Suprapubic skin (tissue), 4 donors: ENCODE measurements at regions not wholly inside any gene's neighbourhood (a gene's known extent, or its start where the extent isn't known, plus 50 kb on each side); places are given as distances from the start of the nearest gene placed in this dataset.
"Not testable (repeated sequence)": the region's sequence is repeated elsewhere in the genome, so short reads cannot be mapped to it uniquely, and the experiment has no call there.

ENCODE experiments used
- DNase-seq, 2 donors: peaks; one replicate each; pipeline ENCODE4 v3.0.0-alpha.2; 2019; ENCODE audit warnings: low spot score in 2 of 2
- H3K27ac ChIP-seq: fragments of 200-600 bp; sonication (generic); one replicate; pipeline ENCODE4 v1.5.1; 2019
- H3K27me3 ChIP-seq: fragments of 200-600 bp; sonication (generic); one replicate; pipeline ENCODE4 v1.5.1; 2019
- H3K36me3 ChIP-seq: fragments of 200-600 bp; sonication (generic); one replicate; pipeline ENCODE4 v1.5.1; 2019
- H3K4me1 ChIP-seq: fragments of 200-600 bp; sonication (generic); one replicate; pipeline ENCODE4 v1.5.1; 2019
- H3K4me3 ChIP-seq: fragments of 200-600 bp; sonication (generic); one replicate; pipeline ENCODE4 v1.5.1; 2019; ENCODE audit warnings: mild to moderate bottlenecking
- H3K9me3 ChIP-seq: fragments of 200-600 bp; sonication (generic); one replicate; pipeline ENCODE4 v1.5.1; 2019
- CTCF ChIP-seq, 2 donors: fragments of 200-600 bp in 1 of 2; fragments of 450-650 bp in 1 of 2; sonication (generic) in 1 of 2; IDR thresholded peaks; one replicate each; pipeline ENCODE4 v1.5.1; 2016 to 2019; ENCODE audit warnings: antibody characterized with exemption in 2 of 2, mild to moderate bottlenecking in 1 of 2, moderate library complexity in 1 of 2
- EP300 ChIP-seq: sonication (generic); formaldehyde crosslinking; IDR thresholded peaks from one replicate; pipeline ENCODE4 v1.6.1; 2017; ENCODE audit warnings: antibody characterized with exemption
- POLR2A ChIP-seq, 2 donors: fragments of 450-650 bp; IDR thresholded peaks; one replicate each; pipeline ENCODE4 v1.6.1; 2017; ENCODE audit warnings: antibody characterized with exemption in 2 of 2, mild to moderate bottlenecking in 2 of 2, moderate library complexity in 2 of 2
- POLR2AphosphoS5 ChIP-seq, 3 donors: sonication (generic); formaldehyde crosslinking; IDR thresholded peaks; one replicate each; pipeline ENCODE4 v1.6.1; 2017; ENCODE audit warnings: antibody characterized with exemption in 3 of 3
- WGBS: methylation state at CpG from one replicate; pipeline ENCODE4 v1.1.5; 2018; 5-methylcytosine and 5-hydroxymethylcytosine counted together

GRCh38 chr9:120308495-120308894 lies 271.5 kb downstream of the CDK5RAP2 start:
- H3K36me3 ChIP-seq, result no peaks in the 10 kb centered on the region
- H3K27me3 ChIP-seq, result no peaks in the 10 kb centered on the region
- no peaks in the 10 kb centered on the region for H3K4me1 ChIP-seq
- TF ChIP-seq POLR2A (IDR thresholded peaks at IDR 0.05) (no peak), CTCF (IDR thresholded peaks at IDR 0.05) (no peak), POLR2AphosphoS5 (IDR thresholded peaks at IDR 0.05) (no peak), EP300 (no peak)
- no peak overlapping the region for H3K4me3 ChIP-seq
- H3K27ac ChIP-seq, result no peak overlapping the region
- peak in 1 of 2 donors; percentile 58 for DNase-seq
- WGBS, result 40% methylated on average over 1 of the region's 3 CpGs
- no peaks in the 10 kb centered on the region for H3K9me3 ChIP-seq

DNA sequence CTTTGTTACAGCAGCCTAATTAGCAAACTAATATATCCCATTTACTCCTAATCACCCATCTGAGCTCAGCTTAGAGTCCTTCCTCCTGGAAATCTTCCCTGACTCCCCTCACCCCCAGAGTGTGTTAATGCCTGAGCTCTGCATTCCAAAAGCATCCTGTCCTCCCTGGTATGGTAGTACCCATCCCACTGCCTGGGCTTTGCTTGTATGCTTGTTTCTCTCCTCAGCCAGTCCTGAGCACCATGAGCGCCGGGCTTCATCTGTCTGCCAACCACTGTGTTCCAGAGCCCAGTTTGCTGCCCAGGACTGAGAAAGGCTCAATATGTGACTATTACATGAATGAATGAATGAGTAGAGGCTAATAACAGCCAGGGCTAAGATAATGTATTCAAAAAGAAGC lies 272.4 kb downstream of the CDK5RAP2 start:
- WGBS, result 90% methylated on average over 2 of the region's 2 CpGs
- Histone ChIP-seq H3K9me3 (no peaks in the 10 kb centered on the region), H3K27ac (no peak overlapping the region), H3K27me3 (no peaks in the 10 kb centered on the region), H3K4me1 (no peaks in the 10 kb centered on the region), H3K36me3 (no peaks in the 10 kb centered on the region), H3K4me3 (no peak overlapping the region)
- peak in 1 of 2 donors; percentile 53 for DNase-seq
- TF ChIP-seq CTCF (IDR thresholded peaks at IDR 0.05) (no peak), POLR2A (IDR thresholded peaks at IDR 0.05) (no peak), EP300 (no peak), POLR2AphosphoS5 (IDR thresholded peaks at IDR 0.05) (no peak)

DNA sequence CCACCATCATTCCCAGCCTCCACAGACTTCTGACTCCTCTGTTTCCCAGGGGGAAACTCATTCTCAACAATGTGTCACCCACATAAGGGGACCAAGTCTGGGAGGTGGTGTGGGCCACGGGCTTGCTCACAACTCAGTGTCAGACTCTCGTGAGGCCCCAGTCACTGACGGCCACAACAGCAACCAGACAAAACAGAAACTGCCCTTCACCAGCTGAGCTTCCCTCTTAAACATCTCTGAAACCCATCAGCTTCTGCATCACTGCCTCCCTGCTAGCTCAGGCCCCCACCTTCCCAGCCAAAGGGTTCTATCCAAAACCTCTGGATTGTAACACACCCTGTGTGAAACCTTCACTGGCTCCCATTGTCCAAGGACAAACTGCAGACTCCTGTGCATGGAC lies 273.4 kb downstream of the CDK5RAP2 start:
- no peak for DNase-seq
- WGBS, result 86% methylated on average over 3 of the region's 3 CpGs
- no peak overlapping the region for H3K4me3 ChIP-seq

GRCh38 chr9:120306088-120306487 lies 273.9 kb downstream of the CDK5RAP2 start:
- TF ChIP-seq CTCF (IDR thresholded peaks at IDR 0.05) (no peak), POLR2A (IDR thresholded peaks at IDR 0.05) (no peak), EP300 (no peak), POLR2AphosphoS5 (IDR thresholded peaks at IDR 0.05) (no peak)
- Histone ChIP-seq H3K4me1 (no peaks in the 10 kb centered on the region), H3K36me3 (no peaks in the 10 kb centered on the region), H3K4me3 (no peak overlapping the region), H3K27me3 (no peaks in the 10 kb centered on the region), H3K27ac (no peak overlapping the region), H3K9me3 (no peaks in the 10 kb centered on the region)
- peak in 1 of 2 donors; percentile 45 for DNase-seq
- 59% methylated on average over 3 of the region's 3 CpGs for whole genome bisulfite sequencing

More for the DNA sequence above, 273.4 kb downstream of the CDK5RAP2 start:
- Histone ChIP-seq H3K27ac (no peak overlapping the region), H3K27me3 (no peaks in the 10 kb centered on the region), H3K4me1 (no peaks in the 10 kb centered on the region), H3K9me3 (no peaks in the 10 kb centered on the region), H3K36me3 (no peaks in the 10 kb centered on the region)
- TF ChIP-seq POLR2A (IDR thresholded peaks at IDR 0.05), result no peak
- no peak for TF ChIP-seq POLR2AphosphoS5 (IDR thresholded peaks at IDR 0.05)
- TF ChIP-seq CTCF (IDR thresholded peaks at IDR 0.05), result no peak
- no peak for TF ChIP-seq EP300

GRCh38 chr9:120304896-120305295 lies 275.1 kb downstream of the CDK5RAP2 start:
- H3K4me1 ChIP-seq, H3K9me3 ChIP-seq, H3K27me3 ChIP-seq, H3K36me3 ChIP-seq, H3K4me3 ChIP-seq, H3K27ac ChIP-seq: not testable (repeated sequence)
- WGBS, result 100% methylated on average over 1 of the region's 28 CpGs
- peak in 1 of 2 donors; percentile 11 for DNase-seq

- peak in 1 of 2 donors; percentile 23 for DNase-seq
- Histone ChIP-seq H3K27ac (no peak overlapping the region), H3K9me3 (no peaks in the 10 kb centered on the region), H3K4me1 (no peaks in the 10 kb centered on the region), H3K4me3 (no peak overlapping the region), H3K36me3 (no peaks in the 10 kb centered on the region), H3K27me3 (no peaks in the 10 kb centered on the region)
- TF ChIP-seq CTCF (IDR thresholded peaks at IDR 0.05) (no peak), POLR2A (IDR thresholded peaks at IDR 0.05) (no peak), EP300 (no peak), POLR2AphosphoS5 (IDR thresholded peaks at IDR 0.05) (no peak)
- 90% methylated on average over 4 of the region's 4 CpGs for WGBS
Observed at GRCh38 chr9:120303519-120303918, 276.4 kb downstream of the CDK5RAP2 start.
